GM21737 (cell line): ENCODE measurements at regions not wholly inside any gene's neighbourhood (a gene's known extent, or its start where the extent isn't known, plus 50 kb on each side); places are given as distances from the start of the nearest gene placed in this dataset.
A peak's percentile ranks its signal among the peaks of the same experiment; 100 is the strongest.
"Not testable (repeated sequence)": the region's sequence is repeated elsewhere in the genome, so short reads cannot be mapped to it uniquely, and the experiment has no call there.

Experiments
- ATAC-seq: cut with Tn5 transposase; IDR thresholded peaks from one replicate; pipeline ENCODE4 v1.9.1; 2021; ENCODE audit warnings: mild to moderate bottlenecking, moderate library complexity; ENCODE audit not compliant: unreplicated experiment

GRCh38 chr11:112612250-112612849 is 348.9 kb upstream of the NCAM1 start:
- ATAC-seq = no peak

DNA sequence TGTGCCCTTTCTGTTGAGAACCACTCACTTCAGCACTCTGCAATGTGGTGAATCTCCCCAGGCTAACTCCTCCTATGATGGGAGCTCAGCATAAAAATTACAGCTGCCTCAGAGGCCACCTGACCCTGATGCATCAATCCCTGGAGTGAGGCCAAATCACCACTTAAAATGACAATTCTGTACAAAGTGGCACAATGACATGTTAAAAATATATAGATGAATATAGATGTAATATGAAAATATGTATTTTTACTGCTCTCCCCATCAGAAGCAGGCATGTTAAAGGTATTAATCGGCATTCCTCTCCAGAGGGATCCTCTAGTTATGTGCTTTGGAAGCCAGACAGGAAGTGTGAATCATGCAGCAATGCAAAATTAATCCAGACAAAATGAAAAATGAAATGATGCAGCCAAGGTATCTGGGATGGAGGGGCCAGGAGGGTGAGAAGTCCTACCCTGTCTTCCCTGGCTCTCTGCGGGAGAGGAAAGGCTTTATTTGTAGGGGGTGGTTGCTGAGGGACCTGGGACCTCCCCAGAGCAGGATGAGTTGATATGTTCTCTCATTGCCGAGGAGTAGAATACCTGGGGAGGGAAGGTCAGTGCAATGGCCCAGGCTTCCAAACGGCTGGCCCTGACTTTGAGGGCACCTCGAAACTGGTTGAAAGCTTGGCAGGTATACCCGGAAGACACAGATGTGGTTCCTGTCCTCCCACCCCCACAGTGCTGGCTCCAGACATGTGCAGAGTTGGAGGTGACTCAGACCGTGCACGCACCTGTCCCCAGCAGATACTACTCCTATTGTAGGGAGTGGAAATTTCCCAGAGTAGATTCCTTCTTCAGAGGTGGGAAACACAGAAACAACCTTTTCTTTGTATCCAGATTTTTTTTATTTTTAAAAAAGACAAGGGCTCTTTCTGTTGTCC is 347.9 kb upstream of the NCAM1 start:
- ATAC-seq = no peak

DNA sequence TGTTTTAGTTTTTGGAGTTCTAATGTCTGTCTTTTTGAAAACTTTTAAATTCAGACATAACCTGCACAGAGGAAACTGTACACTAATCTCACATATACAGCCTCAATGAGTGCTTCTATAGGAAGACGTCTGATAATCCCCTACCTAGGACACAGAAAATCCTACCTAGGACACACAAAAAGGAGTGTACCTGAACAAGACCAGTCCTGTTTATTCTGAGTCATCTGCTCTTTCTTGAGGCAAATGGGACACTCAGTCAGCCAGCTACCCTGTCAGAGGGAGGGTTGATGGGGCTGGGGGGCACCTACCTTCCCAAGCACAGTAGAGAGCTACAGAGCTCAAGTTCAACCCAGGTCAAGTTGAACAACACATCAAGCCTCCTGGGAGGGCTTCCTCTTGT is 346.6 kb upstream of the NCAM1 start:
- ATAC-seq = no peak

DNA sequence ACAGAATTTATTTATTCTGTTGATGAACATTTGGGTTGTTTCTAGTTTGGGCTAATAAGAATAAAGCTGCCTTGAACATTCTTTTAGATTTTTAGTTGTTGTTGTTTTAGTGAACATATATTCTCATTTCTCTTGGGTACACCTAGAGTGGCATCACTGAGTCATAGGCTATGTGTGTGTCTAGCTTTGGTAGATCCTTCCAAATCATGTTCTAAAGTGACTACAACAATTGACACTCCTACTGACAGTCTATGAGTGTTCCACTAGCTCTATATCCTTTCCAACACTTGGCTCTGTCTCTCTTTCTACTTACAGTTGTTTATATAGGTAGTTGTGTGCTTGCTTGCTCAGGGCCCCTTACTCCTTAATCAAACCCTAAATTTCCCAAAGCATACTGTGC is 346.0 kb upstream of the NCAM1 start:
- ATAC-seq = no peak

DNA sequence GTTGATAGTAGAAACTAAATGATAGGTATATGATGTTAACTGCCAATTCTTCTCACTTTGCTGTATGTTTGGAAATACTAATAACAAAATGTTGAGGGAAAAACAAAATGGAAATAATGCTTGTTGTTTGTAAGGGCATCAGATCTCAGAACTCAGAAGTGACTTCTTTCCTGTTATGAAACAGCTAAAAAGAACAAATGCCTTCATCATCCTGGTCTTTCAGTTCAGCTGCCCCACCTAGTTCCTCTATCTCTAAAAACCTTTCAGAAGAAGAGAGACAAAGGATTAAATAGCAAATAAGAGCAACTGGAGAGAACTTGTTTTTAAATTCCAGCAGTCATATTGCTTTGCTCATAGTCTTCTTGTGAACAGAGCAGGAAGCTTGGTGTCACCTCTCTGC is 345.3 kb upstream of the NCAM1 start:
- ATAC-seq = no peak

DNA sequence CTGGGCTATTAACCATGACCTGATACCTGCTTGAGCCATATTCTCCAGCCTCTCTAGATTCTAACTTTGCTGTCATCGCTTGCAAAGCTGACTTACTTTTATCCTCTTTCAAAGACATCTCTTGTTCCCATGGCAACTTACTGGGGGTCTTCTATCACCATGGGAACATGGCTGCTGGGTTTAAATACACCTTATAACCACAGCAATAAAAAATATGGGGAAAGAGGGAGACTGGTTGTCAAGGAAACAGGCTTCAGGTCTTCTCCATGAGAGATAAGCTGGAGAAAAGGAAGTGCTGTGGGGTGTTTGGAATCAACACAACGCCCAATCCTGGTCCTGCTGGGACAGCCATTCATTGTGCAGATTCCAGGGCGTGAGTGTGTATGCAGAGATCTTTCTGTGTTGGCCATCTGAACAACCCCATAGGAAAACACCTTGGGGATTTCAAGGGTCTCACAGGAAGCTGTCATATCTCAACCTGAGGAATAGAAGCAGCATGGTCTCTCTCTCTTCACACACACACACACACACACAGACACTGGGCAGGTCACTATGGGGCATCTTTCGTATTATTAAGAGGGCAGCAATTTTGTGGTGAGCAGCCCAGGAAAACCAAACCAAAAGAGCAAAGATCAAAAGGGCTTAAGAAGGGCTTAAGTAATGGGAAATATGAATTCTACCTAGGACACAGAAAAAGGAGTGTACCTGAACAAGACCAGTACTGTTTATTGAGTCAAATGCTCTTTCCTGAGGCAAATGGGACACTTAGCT is 344.7 kb upstream of the NCAM1 start:
- ATAC-seq = no peak

- ATAC-seq = no peak
These were observed 344.2 kb upstream of the NCAM1 start for GRCh38 chr11:112617098-112617425.

- ATAC-seq = no peak
These were observed 343.0 kb upstream of the NCAM1 start for GRCh38 chr11:112617977-112618826.

DNA sequence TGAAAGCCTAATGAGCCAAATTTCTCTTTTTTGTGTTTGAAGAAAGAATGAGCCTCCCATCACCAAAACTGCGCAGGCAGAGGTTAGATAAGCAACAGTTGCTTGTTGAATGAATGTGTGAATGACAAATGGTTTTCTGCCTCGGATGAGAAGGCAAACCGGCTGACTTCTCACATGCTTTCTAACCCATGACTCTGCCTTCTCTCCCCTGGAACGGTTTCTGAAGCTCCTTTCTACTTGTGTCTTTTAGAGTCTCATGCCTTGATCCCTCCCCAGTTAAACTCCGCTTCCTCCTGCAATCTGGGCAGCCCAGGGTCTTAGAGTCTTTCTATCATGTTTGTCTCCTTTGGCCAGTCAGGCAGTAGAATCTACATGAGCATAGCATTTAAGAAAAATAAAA is 342.1 kb upstream of the NCAM1 start:
- no peak for ATAC-seq

DNA sequence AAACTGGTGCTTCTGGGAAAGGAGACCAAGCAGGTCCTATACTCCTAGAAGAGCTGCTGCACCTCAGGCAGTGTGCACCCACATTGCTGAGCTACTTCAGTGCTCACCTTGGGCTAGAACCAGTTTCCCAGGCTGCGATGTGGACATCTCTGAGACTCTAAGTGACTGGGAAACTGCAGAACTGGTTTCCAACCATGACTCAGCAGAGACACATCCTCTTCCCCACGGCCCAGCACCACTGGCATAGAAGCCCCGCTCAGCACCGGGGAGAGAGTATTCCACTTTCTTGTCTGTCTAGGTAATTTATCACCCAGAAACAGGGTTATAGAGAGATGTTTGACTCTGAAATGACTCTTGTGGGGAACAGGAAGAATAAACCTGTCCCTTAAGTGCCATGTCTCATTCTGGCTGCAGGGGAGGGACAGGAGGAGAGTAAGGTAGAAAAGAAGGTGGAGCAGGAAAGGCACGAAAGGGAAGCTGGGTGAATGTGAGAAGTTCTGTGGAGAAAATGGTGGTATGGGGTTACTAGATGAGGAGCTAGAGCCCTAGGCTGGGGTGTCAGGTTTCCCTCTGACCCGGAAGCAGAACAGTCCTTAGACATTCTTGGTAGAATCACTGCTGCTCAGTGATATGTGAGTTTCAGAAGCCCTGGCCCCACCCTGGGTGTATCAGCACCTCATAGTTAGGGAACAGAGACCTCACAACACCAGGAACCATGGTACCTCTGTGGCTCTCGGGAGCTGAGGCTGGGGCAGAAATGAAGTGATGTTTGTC is 340.4 kb upstream of the NCAM1 start:
- ATAC-seq = no peak

DNA sequence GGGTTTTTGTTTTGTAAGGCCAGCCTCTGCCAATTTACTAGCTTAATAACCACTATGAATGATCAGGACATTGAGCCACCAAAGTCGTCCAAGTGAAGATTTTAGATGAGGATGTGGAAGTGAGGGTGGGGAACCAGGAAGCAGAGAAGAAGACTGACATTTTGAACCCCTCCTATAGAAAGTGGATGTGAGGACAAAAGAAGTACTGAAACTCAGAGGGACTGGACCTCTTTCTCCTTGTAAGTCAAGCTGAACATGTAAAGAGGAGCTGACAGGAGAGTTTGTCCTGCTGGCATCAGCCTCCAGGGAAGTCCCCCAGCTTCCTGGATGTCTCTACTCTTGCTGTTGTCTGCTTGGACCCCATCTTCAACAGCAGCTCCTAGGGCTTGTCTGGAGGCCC is 338.2 kb upstream of the NCAM1 start:
- no peak for ATAC-seq

DNA sequence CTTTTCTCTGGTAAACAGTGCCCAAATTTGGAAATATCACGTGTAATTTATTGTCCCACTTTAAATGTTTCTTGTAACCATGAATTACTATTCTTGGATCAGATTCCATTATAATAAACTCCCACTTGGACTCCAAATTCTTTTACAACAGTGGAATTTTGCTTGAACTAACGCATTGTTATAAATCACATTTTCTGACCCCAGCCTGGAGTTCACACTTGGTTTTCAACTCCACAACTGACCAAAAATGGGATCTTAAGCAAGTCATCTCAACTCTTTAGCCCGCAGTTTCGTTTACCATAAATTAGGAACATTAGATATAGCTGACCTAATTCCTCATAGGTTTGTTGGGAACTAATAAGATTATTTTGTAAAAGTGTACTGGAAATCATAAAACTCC is 336.8 kb upstream of the NCAM1 start:
- ATAC-seq = no peak

- ATAC-seq = not testable (repeated sequence)
These were observed 336.2 kb upstream of the NCAM1 start for GRCh38 chr11:112624971-112625370.

- no peak for ATAC-seq
These were observed 335.4 kb upstream of the NCAM1 start for GRCh38 chr11:112625814-112626213.

DNA sequence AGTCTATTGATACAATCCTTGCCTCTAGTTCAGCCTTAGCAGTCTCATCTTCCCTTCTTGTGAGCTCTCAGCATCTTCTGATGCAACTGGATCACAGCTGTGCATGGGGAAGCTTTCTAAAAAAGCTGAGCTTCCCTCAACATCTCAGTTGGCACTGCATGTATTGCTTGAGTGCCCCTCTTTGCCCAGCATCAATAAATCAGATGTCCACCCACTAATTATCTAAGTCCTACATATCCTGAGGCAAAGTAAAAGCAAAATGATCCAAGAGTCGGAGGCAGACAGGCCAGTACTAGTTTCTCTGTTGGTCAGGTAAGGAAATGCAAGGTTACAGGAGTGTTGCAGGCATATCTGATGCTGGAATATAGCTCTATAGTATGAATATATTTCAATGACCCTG is 334.5 kb upstream of the NCAM1 start:
- ATAC-seq = no peak

DNA sequence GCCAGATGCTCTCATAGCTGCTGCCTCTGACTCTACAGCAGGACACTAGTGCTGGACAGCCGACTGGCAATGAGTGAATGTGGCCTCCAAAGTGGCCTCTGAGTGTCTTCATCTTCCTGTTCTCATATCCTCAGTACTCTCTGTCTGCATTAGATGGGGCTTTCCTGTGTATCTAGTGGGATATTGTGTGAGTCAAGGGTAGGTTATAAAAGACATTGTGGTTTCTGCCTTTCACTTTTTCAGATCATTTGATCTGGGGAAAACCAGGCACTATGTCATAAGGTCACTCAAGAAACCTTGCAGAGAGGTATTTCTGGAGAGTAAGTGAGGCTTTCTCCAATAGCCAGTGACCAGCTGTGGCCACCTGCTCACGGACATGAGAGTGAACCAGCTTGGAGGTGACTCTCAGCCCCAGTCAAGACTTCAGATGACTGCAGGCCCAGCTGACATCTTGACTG is 333.6 kb upstream of the NCAM1 start:
- peak; percentile 60 for ATAC-seq

GRCh38 chr11:112628676-112629075 is 332.5 kb upstream of the NCAM1 start:
- no peak for ATAC-seq

GRCh38 chr11:112630496-112630895 is 330.7 kb upstream of the NCAM1 start:
- no peak for ATAC-seq

DNA sequence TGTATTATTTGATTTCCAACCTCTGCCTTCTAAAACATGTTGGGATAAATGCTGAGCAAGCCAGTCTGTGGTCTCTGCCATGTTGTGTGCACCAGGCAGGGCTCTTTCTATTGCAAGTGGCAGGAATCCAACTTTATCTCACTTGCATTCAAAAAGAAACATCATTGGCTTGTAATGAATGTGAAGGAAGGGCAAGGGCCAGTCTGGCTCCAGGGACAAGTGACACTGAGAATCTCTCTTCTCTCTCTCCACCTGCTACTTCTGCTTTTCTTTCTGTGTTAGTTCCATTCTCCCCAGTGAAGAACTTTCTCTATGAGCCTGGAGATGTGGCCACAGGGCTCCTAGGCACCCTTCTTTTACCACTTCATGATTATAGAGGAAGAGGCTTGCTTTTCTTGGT is 329.9 kb upstream of the NCAM1 start:
- no peak for ATAC-seq

GRCh38 chr11:112632866-112633505 is 328.2 kb upstream of the NCAM1 start:
- ATAC-seq = no peak
